IMR-90 (cell line): ENCODE measurements at regions not wholly inside any gene's neighbourhood (a gene's known extent, or its start where the extent isn't known, plus 50 kb on each side); places are given as distances from the start of the nearest gene placed in this dataset.

Experiments used
- ATAC-seq: fragments of 200-7000 bp; cut with Tn5 transposase; 2 replicates; pipeline ENCODE4 v1.9.1; 2020; ENCODE audit warnings: low read depth, mild to moderate bottlenecking, moderate library complexity
- BruUV-seq: library from RNA; stranded (reverse); fragments of 400-500 nt; replicated peaks from 2 replicates; lab custom pipeline; 2021; lab: Mats Ljungman, UMichigan
- CTCF ChIA-PET: fragments of 300-600 bp; formaldehyde crosslinking; extraction: SDS; loops from one replicate; lab custom pipeline; 2021; ENCODE audit warnings: antibody characterized with exemption; lab: Yijun Ruan, JAX
- POLR2A ChIA-PET: fragments of 300-600 bp; sonication (Branson Sonifier 250); formaldehyde crosslinking; loops from one replicate; lab custom pipeline; 2022; ENCODE audit warnings: antibody characterized with exemption; ENCODE audit not compliant: unreplicated experiment; lab: Charles Lee
- DNase-seq: peaks from one replicate; pipeline ENCODE4 v3.0.0; 2013
- H2AFZ ChIP-seq: replicated peaks from 2 replicates; pipeline ENCODE3; 2013; ENCODE audit warnings: low read length, mild to moderate bottlenecking; ENCODE audit not compliant: poor library complexity
- H2AK5ac ChIP-seq: 2 replicates; pipeline ENCODE4 v1.6.1; 2013; ENCODE audit warnings: low read depth, low read length, inconsistent platforms
- H2AK9ac ChIP-seq: replicated peaks from 2 replicates; pipeline ENCODE3; 2013; ENCODE audit warnings: mild to moderate bottlenecking, low read depth, low read length, moderate library complexity; ENCODE audit not compliant: poor library complexity
- H2BK120ac ChIP-seq: 2 replicates; pipeline ENCODE4 v1.6.1; 2013; ENCODE audit warnings: low read depth, low read length, inconsistent platforms
- H2BK15ac ChIP-seq: 3 replicates; pipeline ENCODE4 v1.6.1; 2013; ENCODE audit warnings: low read depth, low read length, inconsistent platforms
- H2BK20ac ChIP-seq: 2 replicates; pipeline ENCODE4 v1.6.1; 2013; ENCODE audit warnings: low read depth, mild to moderate bottlenecking, inconsistent platforms, low read length, moderate library complexity
- H2BK5ac ChIP-seq: 2 replicates; pipeline ENCODE4 v1.6.1; 2013; ENCODE audit warnings: mild to moderate bottlenecking, low read depth, low read length, inconsistent platforms; ENCODE audit not compliant: poor library complexity, severe bottlenecking
- H3K14ac ChIP-seq: replicated peaks from 2 replicates; pipeline ENCODE4 v1.6.1; 2013; ENCODE audit warnings: low read depth, low read length, inconsistent platforms
- H3K18ac ChIP-seq: 2 replicates; pipeline ENCODE4 v1.6.1; 2013; ENCODE audit warnings: low read depth, low read length, control low read depth
- H3K23ac ChIP-seq: 2 replicates; pipeline ENCODE4 v1.6.1; 2013; ENCODE audit warnings: low read depth, low read length, inconsistent platforms
- H3K27ac ChIP-seq: 2 replicates; pipeline ENCODE4 v1.5.1; 2013; ENCODE audit warnings: mild to moderate bottlenecking, control low read depth, low read length; ENCODE audit not compliant: insufficient read depth
- H3K27me3 ChIP-seq: 2 replicates; pipeline ENCODE4 v1.6.1; 2013; ENCODE audit warnings: low read length; ENCODE audit not compliant: control insufficient read depth, insufficient read depth
- H3K36me3 ChIP-seq: 2 replicates; pipeline ENCODE4 v1.6.1; 2013; ENCODE audit warnings: low read length, mixed read lengths; ENCODE audit not compliant: control insufficient read depth, insufficient read depth
- H3K4ac ChIP-seq: 2 replicates; pipeline ENCODE4 v1.6.1; 2013; ENCODE audit warnings: low read depth, low read length, inconsistent platforms
- H3K4me1 ChIP-seq: 2 replicates; pipeline ENCODE4 v1.6.1; 2013; ENCODE audit warnings: low read length, mixed read lengths; ENCODE audit not compliant: control insufficient read depth, insufficient read depth
- H3K4me2 ChIP-seq: 2 replicates; pipeline ENCODE4 v1.6.1; 2013; ENCODE audit warnings: low read depth, mild to moderate bottlenecking, control low read depth, low read length, moderate library complexity
- H3K4me3 ChIP-seq: 2 replicates; pipeline ENCODE4 v1.5.1; 2013; ENCODE audit warnings: low read depth, mild to moderate bottlenecking, control low read depth, low read length, moderate library complexity; ENCODE audit not compliant: insufficient read depth
- H3K56ac ChIP-seq: 2 replicates; pipeline ENCODE4 v1.6.1; 2013; ENCODE audit warnings: low read length, inconsistent platforms; ENCODE audit not compliant: insufficient read depth; ENCODE audit errors: extremely low read depth
- H3K79me1 ChIP-seq, 2 experiments: 2 replicates each; pipeline ENCODE4 v1.6.1; 2013; ENCODE audit warnings: low read length in 2 of 2, inconsistent platforms in 1 of 2, low read depth in 1 of 2
- H3K9ac ChIP-seq: 2 replicates; pipeline ENCODE4 v1.6.1; 2013; ENCODE audit warnings: low read depth, low read length, control low read depth
- H3K9me1 ChIP-seq: 2 replicates; pipeline ENCODE4 v1.6.1; 2013; ENCODE audit warnings: low read length, inconsistent platforms; ENCODE audit not compliant: insufficient read depth
- H3K9me3 ChIP-seq: 2 replicates; pipeline ENCODE4 v1.6.1; 2013; ENCODE audit warnings: low read length; ENCODE audit not compliant: control insufficient read depth, insufficient read depth
- H4K20me1 ChIP-seq: 2 replicates; pipeline ENCODE4 v1.6.1; 2013; ENCODE audit warnings: low read length, inconsistent platforms; ENCODE audit not compliant: insufficient read depth
- H4K5ac ChIP-seq: 2 replicates; pipeline ENCODE4 v1.6.1; 2013; ENCODE audit warnings: mild to moderate bottlenecking, low read depth, low read length, control low read depth
- H4K8ac ChIP-seq, 2 experiments: 2 replicates each; pipeline ENCODE4 v1.6.1; 2013; ENCODE audit warnings: low read depth in 2 of 2, low read length in 2 of 2, control low read depth in 1 of 2, inconsistent platforms in 1 of 2
- H4K91ac ChIP-seq: 2 replicates; pipeline ENCODE4 v1.6.1; 2013; ENCODE audit warnings: low read depth, low read length, inconsistent platforms; ENCODE audit not compliant: insufficient read depth
- CTCF ChIP-seq: conservative IDR thresholded peaks from 2 replicates; pipeline ENCODE4 v1.5.1; 2012; ENCODE audit warnings: mild to moderate bottlenecking, low read depth, low read length, improper control_type of control experiment
- MAFK ChIP-seq: IDR thresholded peaks from 2 replicates; pipeline ENCODE4 v1.6.1; 2012; ENCODE audit warnings: low read depth, low read length, improper control_type of control experiment
- MAZ ChIP-seq: IDR thresholded peaks from 2 replicates; pipeline ENCODE4 v1.6.1; 2012; ENCODE audit warnings: low read depth, mild to moderate bottlenecking, low read length, improper control_type of control experiment, moderate library complexity, borderline replicate concordance
- MXI1 ChIP-seq: IDR thresholded peaks from 2 replicates; pipeline ENCODE4 v1.6.1; 2012; ENCODE audit warnings: low read depth, mild to moderate bottlenecking, low read length, moderate library complexity, borderline replicate concordance
- NFE2L2 ChIP-seq: fragments of 150-350 bp; IDR thresholded peaks from 2 replicates; pipeline ENCODE4 v1.6.1; 2016; ENCODE audit warnings: low read depth, mild to moderate bottlenecking, low read length
- POLR2A ChIP-seq: IDR thresholded peaks from 2 replicates; pipeline ENCODE4 v1.6.1; 2012; ENCODE audit warnings: mild to moderate bottlenecking, low read depth, low read length
- dilution Hi-C: fragments of 300-500 bp; cut with HindIII; formaldehyde crosslinking; loops from one replicate; pipeline ENCODE4 v1.14.3; 2018; ENCODE audit warnings: low sequenced_read_pairs; ENCODE audit not compliant: unreplicated experiment
- in situ Hi-C: fragments of 300-500 bp; cut with MboI; formaldehyde crosslinking; loops from 3 replicates; pipeline ENCODE4 v1.14.3; 2019; ENCODE audit warnings: low sequenced_read_pairs, inconsistent platforms, mixed read lengths
- intact Hi-C: fragments of 100-400 bp; cut with micrococcal nuclease; formaldehyde crosslinking; loops from 2 replicates; pipeline ENCODE4 v1.10.0; 2022

GRCh38 chr21:22393324-22393723, 1395.1 kb downstream of the NCAM2 start:
- Histone ChIP-seq H2BK15ac (no peak overlapping the region), H3K27ac (no peak overlapping the region), H3K4me3 (no peak overlapping the region), H2AFZ (no peak overlapping the region), H3K4me2 (no peak overlapping the region), H3K9me1 (no peaks in the 10 kb centered on the region), H3K36me3 (no peaks in the 10 kb centered on the region), H3K9ac (no peak overlapping the region), H4K8ac (no peak overlapping the region), H3K27me3 (no peaks in the 10 kb centered on the region), H2BK120ac (no peak overlapping the region), H3K9me3 (0 out of 2 replicates have a peak, but pooled peaks cover 6% of the 10 kb centered on the region), H4K5ac (no peak overlapping the region), H3K23ac (no peak overlapping the region), H3K79me1 (no peaks in the 10 kb centered on the region), H3K14ac (no peak overlapping the region), H2BK20ac (no peak overlapping the region), H3K4me1 (no peaks in the 10 kb centered on the region), H4K20me1 (no peaks in the 10 kb centered on the region), H4K91ac (no peak overlapping the region), H3K4ac (no peak overlapping the region), H2AK9ac (no peak overlapping the region), H2BK5ac (no peak overlapping the region), H3K18ac (no peak overlapping the region), H2AK5ac (no peak overlapping the region), H3K56ac (no peak overlapping the region)
- TF ChIP-seq NFE2L2 (no peak), CTCF (no peak), POLR2A (no peak), MAZ (no peak), MAFK (peak; percentile 61), MXI1 (no peak)
- intact Hi-C loops = no loop called here
- ChIA-PET POLR2A (no interaction called here), CTCF (no interaction called here)
- ATAC-seq (no peak), DNase-seq (no peak)
- dilution Hi-C loops = no loop called here
- in situ Hi-C loops = no loop called here
- no TSS peak for BruUV-seq
